ENCODE measurements at regions not wholly inside any gene's neighbourhood (a gene's known extent, or its start where the extent isn't known, plus 50 kb on each side); places are given as distances from the start of the nearest gene placed in this dataset.
"Not testable (repeated sequence)": the region's sequence is repeated elsewhere in the genome, so short reads cannot be mapped to it uniquely, and the experiment has no call there.

DNA sequence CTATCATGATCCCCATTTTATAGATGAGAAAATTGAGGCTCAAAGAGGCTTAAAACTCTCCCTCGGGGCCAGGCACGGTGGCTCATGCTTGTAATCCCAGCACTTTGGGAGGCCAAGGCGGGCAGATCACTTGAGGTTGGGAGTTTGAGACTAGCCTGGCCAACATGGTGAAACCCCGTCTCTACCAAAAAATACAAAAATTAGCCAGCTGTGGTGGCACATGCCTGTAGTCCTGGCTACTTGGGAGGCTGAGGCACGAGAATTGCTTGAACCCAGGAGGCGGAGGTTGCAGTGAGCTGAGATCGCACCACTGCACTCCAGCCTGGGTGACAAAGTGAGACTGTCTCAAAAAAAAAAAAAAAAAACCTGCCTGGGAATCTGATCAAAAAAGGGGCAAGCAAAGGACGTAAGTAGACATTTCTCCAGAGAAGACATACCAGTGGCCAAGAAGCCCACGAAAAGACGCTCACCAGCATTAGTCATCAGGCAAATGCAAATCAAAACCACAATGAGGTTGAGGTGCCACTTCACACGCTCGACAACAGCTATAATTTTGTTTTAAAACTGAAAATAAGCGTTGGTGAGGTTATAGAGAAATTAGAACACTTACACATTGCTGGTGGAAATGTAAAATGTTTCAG lies 115.1 kb upstream of the TNRC6C start:
- H3K36me3 ChIP-seq (ENCODE audit: control insufficient read depth, insufficient read depth, low read length); H3K27me3 ChIP-seq (ENCODE audit: control insufficient read depth, insufficient read depth, low read length); H3K4me3 ChIP-seq (ENCODE audit: low read length); H3K9ac ChIP-seq (ENCODE audit: low read length); H3K27ac ChIP-seq (ENCODE audit: low read depth, low read length); H3K4me1 ChIP-seq (ENCODE audit: control insufficient read depth, insufficient read depth, low read length): not testable (repeated sequence)

DNA sequence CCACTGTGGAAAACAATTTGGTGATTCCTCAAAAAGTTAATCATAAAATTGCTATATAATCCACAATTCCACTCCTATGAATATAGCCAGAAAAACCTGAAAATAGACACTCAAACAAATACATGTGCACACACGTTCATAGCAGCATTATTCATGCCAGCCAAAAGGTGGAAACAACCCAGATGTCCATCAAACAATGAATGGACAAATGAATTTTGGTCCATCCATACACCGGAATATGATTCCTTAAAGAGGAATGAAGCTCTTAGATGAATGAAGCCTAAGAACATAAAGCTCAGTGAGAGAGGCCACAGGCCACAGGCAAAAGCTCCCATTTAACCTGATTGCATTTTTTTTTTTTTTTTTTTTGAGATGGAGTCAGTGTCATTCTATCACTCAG lies 114.6 kb upstream of the TNRC6C start:
- Histone ChIP-seq H3K9ac (ENCODE audit: low read length) (no peak overlapping the region), H3K27ac (ENCODE audit: low read depth, low read length) (no peak overlapping the region), H3K4me3 (ENCODE audit: low read length) (no peak overlapping the region)

DNA sequence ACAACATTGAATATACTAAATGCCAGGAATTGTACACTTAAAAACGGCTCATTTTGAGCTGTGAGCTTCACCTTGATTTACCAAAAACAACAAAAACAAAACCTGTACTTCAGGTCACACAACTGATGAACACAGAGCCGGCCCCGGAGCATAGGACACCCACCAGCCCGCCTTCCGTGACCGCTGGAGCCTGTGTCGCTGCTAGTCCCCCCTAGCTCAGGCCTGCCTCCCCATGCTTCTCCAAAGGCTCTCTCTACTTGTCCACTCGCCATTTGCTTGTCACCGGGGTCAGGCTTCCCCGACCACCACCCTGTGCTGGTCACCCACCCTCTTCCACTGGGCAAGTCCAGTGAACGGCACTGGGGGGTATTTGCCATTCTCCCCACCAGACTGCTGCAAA lies 113.8 kb upstream of the TNRC6C start:
- H3K4me3 ChIP-seq (ENCODE audit: low read length) = no peak overlapping the region
- no peaks in the 10 kb centered on the region for H3K27me3 ChIP-seq (ENCODE audit: control insufficient read depth, insufficient read depth, low read length)
- H3K36me3 ChIP-seq (ENCODE audit: control insufficient read depth, insufficient read depth, low read length) = no peaks in the 10 kb centered on the region
- H3K4me1 ChIP-seq (ENCODE audit: control insufficient read depth, insufficient read depth, low read length) = no peaks in the 10 kb centered on the region
- no peak overlapping the region for H3K9ac ChIP-seq (ENCODE audit: low read length)
- H3K27ac ChIP-seq (ENCODE audit: low read depth, low read length) = no peak overlapping the region

More for the DNA sequence above, 114.6 kb upstream of the TNRC6C start:
- H3K4me1 ChIP-seq (ENCODE audit: control insufficient read depth, insufficient read depth, low read length) = no peaks in the 10 kb centered on the region
- no peaks in the 10 kb centered on the region for H3K27me3 ChIP-seq (ENCODE audit: control insufficient read depth, insufficient read depth, low read length)
- no peaks in the 10 kb centered on the region for H3K36me3 ChIP-seq (ENCODE audit: control insufficient read depth, insufficient read depth, low read length)

DNA sequence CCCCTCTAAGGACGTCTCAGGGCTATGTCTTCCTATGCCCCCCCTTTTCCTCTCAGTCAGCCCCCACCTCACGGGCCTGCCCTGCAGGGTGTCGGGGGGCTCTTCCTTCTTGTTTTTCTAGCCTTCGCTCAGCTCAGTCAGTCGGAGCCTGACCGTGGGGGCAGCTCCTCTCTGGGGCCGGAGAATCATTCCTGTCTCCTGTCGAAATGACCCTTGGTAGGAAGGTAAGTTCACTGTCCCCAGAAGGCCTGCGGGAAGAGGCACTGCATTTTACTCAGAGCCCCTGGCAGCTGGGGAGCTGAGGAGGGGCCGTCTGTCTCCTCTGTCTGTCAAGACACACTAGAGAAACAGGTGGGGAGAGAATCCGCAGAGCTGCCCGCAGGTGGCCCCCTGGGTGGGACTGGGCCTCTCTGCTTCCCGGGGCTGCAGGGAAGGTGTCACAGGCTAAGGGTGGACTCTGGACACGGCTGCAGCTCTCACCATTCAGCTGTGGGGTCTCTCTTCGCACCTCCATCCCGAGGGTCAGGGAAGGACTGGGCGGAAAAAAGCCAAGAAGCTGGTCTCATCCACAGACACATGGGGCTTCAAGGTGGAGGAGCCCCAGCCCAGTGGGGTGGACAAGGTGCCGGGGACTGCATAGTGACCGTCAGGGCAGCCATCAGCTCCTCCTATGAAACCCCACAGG lies 112.8 kb upstream of the TNRC6C start:
- Histone ChIP-seq H3K27me3 (ENCODE audit: control insufficient read depth, insufficient read depth, low read length) (no peaks in the 10 kb centered on the region), H3K36me3 (ENCODE audit: control insufficient read depth, insufficient read depth, low read length) (no peaks in the 10 kb centered on the region), H3K4me1 (ENCODE audit: control insufficient read depth, insufficient read depth, low read length) (no peaks in the 10 kb centered on the region), H3K9ac (ENCODE audit: low read length) (no peak overlapping the region), H3K4me3 (ENCODE audit: low read length) (no peak overlapping the region), H3K27ac (ENCODE audit: low read depth, low read length) (no peak overlapping the region)

DNA sequence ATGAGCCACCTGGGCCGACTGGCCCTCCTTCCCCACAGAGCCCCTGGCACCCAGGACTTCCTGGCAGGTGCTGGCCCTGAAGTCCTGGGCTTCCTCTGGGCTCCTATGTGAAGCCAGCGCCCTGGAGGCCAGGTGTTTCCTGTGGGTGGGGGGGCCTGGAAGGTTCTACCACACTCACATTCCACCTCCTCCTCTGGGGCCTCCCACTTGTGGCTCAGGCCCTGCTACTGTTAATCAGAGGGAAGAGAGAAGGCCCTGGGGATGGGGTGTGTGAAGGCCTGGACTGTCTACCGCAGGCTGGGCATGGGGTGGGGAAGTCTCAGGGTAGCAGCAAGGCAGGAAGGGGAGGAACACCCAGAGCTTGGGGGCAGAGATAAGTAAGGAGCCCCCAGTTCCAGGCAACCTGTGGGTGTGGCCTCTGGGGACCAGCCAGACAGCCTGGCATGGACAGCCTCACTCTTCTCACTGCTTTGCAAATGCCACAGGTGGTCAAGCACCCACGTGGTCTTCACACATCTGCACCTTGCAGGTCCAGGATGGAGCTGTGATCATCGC lies 111.9 kb upstream of the TNRC6C start:
- Histone ChIP-seq H3K36me3 (ENCODE audit: control insufficient read depth, insufficient read depth, low read length) (no peaks in the 10 kb centered on the region), H3K27me3 (ENCODE audit: control insufficient read depth, insufficient read depth, low read length) (no peaks in the 10 kb centered on the region)

DNA sequence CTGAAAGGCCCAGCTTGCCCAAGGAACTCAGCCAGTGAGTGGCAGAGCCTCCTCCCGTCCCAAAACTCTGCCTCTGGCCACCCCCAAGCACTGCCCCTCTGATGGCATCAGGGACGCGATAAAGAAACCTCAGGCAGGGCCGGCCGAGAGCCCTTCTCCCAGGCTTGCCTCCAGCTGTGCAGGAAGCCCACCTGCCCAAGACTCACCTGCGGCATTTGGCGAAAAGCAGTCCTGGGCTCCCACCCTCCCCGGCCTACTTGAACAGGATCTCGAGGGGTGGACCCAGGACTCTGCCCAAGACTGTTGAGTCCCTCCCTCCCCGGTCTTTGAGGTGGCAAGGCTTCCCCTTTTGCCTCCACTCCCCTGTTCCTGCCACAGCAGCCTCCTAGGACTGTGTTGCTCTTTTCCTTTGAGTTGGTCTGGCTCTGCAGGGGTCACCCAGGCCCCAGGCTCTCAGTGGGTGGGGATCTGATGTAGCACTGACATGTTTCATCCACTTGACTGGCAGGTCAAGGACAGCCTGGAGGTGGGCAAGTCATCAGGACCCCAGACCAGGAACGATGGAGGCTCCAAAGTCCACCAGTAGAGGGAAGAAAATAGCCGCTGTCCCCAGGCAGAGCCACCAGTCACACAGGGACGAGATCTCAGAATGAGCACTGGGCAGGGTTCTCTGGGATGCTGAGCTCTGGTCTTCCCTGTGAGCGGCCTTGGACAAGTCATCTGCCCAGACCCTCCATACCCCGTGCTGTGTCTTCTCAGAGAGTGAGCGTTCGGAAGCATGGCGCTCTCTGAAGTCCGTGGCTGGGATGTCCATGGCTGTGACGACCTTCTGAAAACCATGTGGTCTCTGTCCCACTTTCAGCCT lies 111.0 kb upstream of the TNRC6C start:
- no peaks in the 10 kb centered on the region for H3K4me1 ChIP-seq (ENCODE audit: control insufficient read depth, insufficient read depth, low read length)
- no peak overlapping the region for H3K27ac ChIP-seq (ENCODE audit: low read depth, low read length)
- H3K4me3 ChIP-seq (ENCODE audit: low read length) = no peak overlapping the region
- H3K27me3 ChIP-seq (ENCODE audit: control insufficient read depth, insufficient read depth, low read length) = no peaks in the 10 kb centered on the region
- H3K36me3 ChIP-seq (ENCODE audit: control insufficient read depth, insufficient read depth, low read length) = no peaks in the 10 kb centered on the region
- no peak overlapping the region for H3K9ac ChIP-seq (ENCODE audit: low read length)

More for the DNA sequence above, 111.9 kb upstream of the TNRC6C start:
- Histone ChIP-seq H3K27ac (ENCODE audit: low read depth, low read length) (no peak overlapping the region), H3K9ac (ENCODE audit: low read length) (no peak overlapping the region), H3K4me3 (ENCODE audit: low read length) (no peak overlapping the region), H3K4me1 (ENCODE audit: control insufficient read depth, insufficient read depth, low read length) (no peaks in the 10 kb centered on the region)

DNA sequence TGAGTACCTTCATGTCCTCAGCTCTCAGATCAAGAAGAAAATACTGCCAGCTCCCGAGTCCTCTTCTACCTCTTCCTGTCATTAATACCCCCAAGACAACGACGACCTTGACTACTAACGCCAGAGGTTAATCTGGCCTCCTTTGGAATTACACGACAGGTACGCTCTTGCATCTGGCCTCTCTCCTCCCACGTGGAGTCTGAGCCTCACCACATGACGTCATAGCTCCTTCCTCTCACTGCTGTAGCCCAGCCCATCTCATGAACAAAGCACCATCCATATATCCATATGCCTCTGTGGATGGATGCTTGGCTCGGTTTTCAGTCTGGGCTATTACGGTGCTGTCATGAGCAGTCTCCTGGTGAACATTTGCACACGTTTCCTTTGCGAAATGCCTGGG lies 110.2 kb upstream of the TNRC6C start:
- Histone ChIP-seq H3K27ac (ENCODE audit: low read depth, low read length) (no peak overlapping the region), H3K27me3 (ENCODE audit: control insufficient read depth, insufficient read depth, low read length) (no peaks in the 10 kb centered on the region), H3K4me3 (ENCODE audit: low read length) (no peak overlapping the region), H3K36me3 (ENCODE audit: control insufficient read depth, insufficient read depth, low read length) (no peaks in the 10 kb centered on the region), H3K9ac (ENCODE audit: low read length) (no peak overlapping the region), H3K4me1 (ENCODE audit: control insufficient read depth, insufficient read depth, low read length) (no peaks in the 10 kb centered on the region)

DNA sequence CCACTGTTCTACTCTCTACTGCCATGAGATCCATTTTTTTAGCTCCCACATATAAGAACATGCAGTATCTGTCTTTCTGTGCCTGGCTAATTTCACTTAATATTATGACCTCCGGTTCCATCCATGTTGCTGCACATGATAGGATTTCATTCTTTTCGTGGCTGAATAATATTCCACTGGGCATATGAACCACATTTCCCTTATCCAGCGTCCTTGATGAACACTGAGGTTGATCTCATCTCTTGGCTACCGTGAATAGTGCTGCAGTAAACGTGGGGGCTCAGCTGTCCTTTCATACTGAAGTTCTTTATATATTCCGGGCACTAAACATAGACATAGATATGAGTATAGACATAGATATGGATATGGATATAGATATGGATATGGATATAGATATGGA lies 109.3 kb upstream of the TNRC6C start:
- Histone ChIP-seq H3K9ac (ENCODE audit: low read length) (no peak overlapping the region), H3K27ac (ENCODE audit: low read depth, low read length) (no peak overlapping the region), H3K27me3 (ENCODE audit: control insufficient read depth, insufficient read depth, low read length) (no peaks in the 10 kb centered on the region), H3K4me1 (ENCODE audit: control insufficient read depth, insufficient read depth, low read length) (no peaks in the 10 kb centered on the region), H3K36me3 (ENCODE audit: control insufficient read depth, insufficient read depth, low read length) (no peaks in the 10 kb centered on the region), H3K4me3 (ENCODE audit: low read length) (no peak overlapping the region)

DNA sequence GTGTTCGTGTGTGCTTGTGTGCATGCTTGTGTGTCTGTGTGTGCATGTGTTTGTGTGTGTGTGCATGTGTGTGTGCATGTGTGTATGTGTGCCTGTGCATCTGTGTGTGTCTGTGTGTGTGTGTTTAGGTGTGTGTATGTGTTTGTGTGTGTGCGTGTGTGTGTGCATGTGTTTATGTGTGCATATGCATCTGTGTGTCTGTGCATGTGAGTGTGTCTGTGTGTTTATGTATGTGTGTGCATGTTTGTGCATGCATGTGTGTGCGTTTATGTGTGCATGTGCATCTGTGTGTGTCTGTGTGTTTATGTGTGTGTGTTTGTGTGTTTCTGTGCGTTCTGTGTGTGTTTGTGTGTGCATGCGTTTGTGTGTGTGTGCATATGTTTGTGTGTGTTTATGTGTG lies 106.6 kb upstream of the TNRC6C start:
- Histone ChIP-seq H3K36me3 (ENCODE audit: control insufficient read depth, insufficient read depth, low read length) (no peaks in the 10 kb centered on the region), H3K27me3 (ENCODE audit: control insufficient read depth, insufficient read depth, low read length) (no peaks in the 10 kb centered on the region), H3K4me1 (ENCODE audit: control insufficient read depth, insufficient read depth, low read length) (no peaks in the 10 kb centered on the region), H3K4me3 (ENCODE audit: low read length) (no peak overlapping the region), H3K27ac (ENCODE audit: low read depth, low read length) (no peak overlapping the region), H3K9ac (ENCODE audit: low read length) (no peak overlapping the region)

DNA sequence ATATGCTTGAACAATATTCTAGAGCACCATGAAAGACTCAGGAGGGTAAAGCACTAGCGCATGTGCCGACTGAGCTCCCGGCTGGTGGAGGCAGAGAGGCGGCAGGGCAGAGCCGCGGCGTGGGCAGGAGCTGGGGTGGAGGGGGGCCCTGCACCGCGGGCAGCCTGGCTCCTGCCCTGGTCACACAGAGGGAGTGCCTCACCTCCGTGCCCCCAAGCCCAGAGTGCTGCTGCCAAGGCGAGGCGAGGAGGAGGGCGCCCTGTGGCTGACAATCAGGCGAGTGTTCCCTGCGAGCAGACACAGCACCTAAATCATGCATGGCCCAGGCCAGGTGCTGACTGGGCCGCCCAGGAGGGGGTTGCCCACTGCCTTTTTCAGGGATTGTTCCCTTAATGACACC lies 105.8 kb upstream of the TNRC6C start:
- Histone ChIP-seq H3K27ac (ENCODE audit: low read depth, low read length) (no peak overlapping the region), H3K36me3 (ENCODE audit: control insufficient read depth, insufficient read depth, low read length) (no peaks in the 10 kb centered on the region), H3K4me1 (ENCODE audit: control insufficient read depth, insufficient read depth, low read length) (no peaks in the 10 kb centered on the region), H3K4me3 (ENCODE audit: low read length) (no peak overlapping the region), H3K9ac (ENCODE audit: low read length) (no peak overlapping the region), H3K27me3 (ENCODE audit: control insufficient read depth, insufficient read depth, low read length) (no peaks in the 10 kb centered on the region)

DNA sequence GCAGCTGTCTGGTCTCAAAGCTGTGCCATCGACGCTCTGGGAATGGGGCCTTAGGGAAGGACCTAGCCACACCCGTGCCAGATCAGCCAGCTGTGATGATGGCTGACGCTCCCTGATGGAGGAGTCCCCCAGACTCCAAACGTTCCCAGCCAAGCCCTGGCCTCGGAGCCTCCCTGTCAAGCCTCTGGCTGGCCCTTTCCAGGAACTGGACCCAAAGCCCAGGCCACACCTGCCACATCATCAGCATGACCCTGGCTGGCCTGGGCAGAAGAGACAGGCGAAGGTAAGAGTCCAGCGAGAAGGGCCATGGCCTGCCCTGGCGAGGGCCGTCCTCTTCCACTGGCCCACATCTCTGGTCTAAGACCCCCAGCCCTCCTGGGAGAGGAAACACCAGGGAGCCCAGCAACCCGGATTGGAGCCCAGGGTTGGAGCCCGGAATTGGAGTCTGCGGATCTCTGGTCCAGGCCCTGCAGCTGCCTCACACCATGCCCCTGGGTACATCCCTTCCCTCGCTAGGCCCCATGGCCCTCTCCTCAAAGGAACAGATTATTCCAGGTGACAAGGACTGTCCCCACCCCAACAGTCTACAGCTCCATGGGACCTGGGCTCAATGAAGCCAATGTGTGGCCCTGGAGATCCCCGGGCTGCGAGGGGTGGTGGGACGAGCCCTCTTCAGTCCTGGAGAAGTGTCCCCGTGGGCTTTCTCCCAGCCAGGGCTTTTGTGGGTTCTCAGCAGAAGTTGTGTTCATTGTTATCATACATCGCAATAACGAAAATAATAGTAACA lies 105.1 kb upstream of the TNRC6C start:
- H3K4me3 ChIP-seq (ENCODE audit: low read length) = no peak overlapping the region
- H3K27ac ChIP-seq (ENCODE audit: low read depth, low read length) = no peak overlapping the region
- H3K27me3 ChIP-seq (ENCODE audit: control insufficient read depth, insufficient read depth, low read length) = no peaks in the 10 kb centered on the region
- no peak overlapping the region for H3K9ac ChIP-seq (ENCODE audit: low read length)
- no peaks in the 10 kb centered on the region for H3K4me1 ChIP-seq (ENCODE audit: control insufficient read depth, insufficient read depth, low read length)
- no peaks in the 10 kb centered on the region for H3K36me3 ChIP-seq (ENCODE audit: control insufficient read depth, insufficient read depth, low read length)
